ENCODE measurements at regions not wholly inside any gene's neighbourhood (a gene's known extent, or its start where the extent isn't known, plus 50 kb on each side); places are given as distances from the start of the nearest gene placed in this dataset.

DNA sequence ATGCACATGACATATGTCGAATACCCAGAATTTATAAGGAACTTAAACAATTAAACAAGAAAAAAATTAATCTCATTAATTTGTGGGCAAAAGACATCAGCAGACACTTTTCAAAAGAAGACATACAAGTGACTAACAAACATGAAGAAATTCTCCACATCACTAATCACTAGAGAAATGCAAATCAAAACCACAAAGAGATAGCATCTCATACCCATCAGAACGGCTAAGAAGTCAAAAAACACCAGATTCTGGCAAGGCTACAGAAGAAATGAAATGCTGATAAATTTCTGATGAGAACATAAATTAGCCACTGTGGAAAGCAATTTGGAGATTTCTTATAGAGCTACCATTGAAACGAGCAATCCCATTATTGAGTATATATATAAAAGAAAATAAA lies 210.6 kb upstream of the LUZP2 start:
- CTCF ChIA-PET = no interaction called here
- no peak for DNase-seq (ENCODE audit: low spot score)

DNA sequence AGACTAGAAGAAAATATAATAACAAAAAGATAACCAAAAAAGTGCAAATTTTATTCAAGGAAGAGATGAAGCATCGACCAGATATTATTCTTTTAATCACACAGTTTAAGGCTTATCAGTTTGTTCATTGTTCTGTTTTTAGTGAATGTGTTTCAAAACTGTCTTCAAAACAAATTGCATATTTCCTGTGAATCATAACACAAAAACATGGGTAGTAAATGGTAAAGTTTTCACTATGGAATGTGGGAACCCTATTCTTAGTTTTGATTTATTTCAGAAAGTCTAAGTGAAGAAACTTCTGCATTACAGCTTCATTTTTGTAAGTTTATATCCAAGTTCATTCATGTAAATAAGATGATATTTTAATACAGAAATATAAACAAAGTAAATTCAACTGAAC lies 207.6 kb upstream of the LUZP2 start:
- POLR2A ChIA-PET (ENCODE audit: low non-redundant PET) = no interaction called here
- no peak for TF ChIP-seq EZH2 (IDR thresholded peaks at IDR 0.05; ENCODE audit: borderline replicate concordance, low read depth, low read length, poor library complexity, severe bottlenecking)
- CTCF ChIA-PET = no interaction called here

More for the DNA sequence above, 210.6 kb upstream of the LUZP2 start:
- no peaks in the 10 kb centered on the region for H3K27me3 ChIP-seq (replicated peaks; ENCODE audit: insufficient read depth, low read depth, low read length, poor library complexity)
- no TSS peak for BruUV-seq (replicated peaks)
- POLR2A ChIA-PET (ENCODE audit: low non-redundant PET) = no interaction called here
- H3K36me3 ChIP-seq (ENCODE audit: insufficient read depth, low read length, poor library complexity, severe bottlenecking) = no peaks in the 10 kb centered on the region
- H3K27ac ChIP-seq (ENCODE audit: low read depth, low read length, poor library complexity, severe bottlenecking) = no peak overlapping the region
- no peak for TF ChIP-seq EZH2 (IDR thresholded peaks at IDR 0.05; ENCODE audit: borderline replicate concordance, low read depth, low read length, poor library complexity, severe bottlenecking)
- TF ChIP-seq, protein P1, sequence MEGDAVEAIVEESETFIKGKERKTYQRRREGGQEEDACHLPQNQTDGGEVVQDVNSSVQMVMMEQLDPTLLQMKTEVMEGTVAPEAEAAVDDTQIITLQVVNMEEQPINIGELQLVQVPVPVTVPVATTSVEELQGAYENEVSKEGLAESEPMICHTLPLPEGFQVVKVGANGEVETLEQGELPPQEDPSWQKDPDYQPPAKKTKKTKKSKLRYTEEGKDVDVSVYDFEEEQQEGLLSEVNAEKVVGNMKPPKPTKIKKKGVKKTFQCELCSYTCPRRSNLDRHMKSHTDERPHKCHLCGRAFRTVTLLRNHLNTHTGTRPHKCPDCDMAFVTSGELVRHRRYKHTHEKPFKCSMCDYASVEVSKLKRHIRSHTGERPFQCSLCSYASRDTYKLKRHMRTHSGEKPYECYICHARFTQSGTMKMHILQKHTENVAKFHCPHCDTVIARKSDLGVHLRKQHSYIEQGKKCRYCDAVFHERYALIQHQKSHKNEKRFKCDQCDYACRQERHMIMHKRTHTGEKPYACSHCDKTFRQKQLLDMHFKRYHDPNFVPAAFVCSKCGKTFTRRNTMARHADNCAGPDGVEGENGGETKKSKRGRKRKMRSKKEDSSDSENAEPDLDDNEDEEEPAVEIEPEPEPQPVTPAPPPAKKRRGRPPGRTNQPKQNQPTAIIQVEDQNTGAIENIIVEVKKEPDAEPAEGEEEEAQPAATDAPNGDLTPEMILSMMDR (conservative IDR thresholded peaks at IDR 0.05; ENCODE audit: low read depth, low read length) = no peak
- H3K9me3 ChIP-seq (ENCODE audit: low read depth, low read length, poor library complexity, severe bottlenecking) = no peaks in the 10 kb centered on the region
- no peaks in the 10 kb centered on the region for H3K4me1 ChIP-seq (ENCODE audit: insufficient read depth, low read length, poor library complexity, severe bottlenecking)
- H3K4me3 ChIP-seq (ENCODE audit: low read depth, low read length, poor library complexity, severe bottlenecking) = no peak overlapping the region
- intact Hi-C loops (cut with micrococcal nuclease; ENCODE audit: unreplicated experiment) = no loop called here

DNA sequence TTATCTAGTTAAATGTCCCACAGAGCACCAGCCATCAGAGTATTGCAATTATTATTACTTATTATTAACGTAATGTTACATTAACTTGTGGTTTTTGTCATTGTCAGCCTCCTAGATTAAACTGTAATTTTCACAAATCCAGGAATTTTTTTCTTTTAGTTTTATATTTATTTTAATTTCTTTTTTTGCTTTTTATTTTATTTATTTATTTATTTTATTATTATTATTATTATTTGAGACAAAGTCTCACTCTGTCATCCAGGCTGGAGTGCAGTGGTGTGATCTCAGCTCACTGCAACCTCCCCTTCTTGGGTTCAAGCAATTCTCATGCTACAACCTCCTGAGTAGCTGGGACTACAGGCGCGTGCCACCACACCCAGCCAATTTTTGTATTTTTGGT lies 202.9 kb upstream of the LUZP2 start:
- ChIA-PET CTCF (no interaction called here), POLR2A (ENCODE audit: low non-redundant PET) (no interaction called here)
- H3K36me3 ChIP-seq (ENCODE audit: insufficient read depth, low read length, poor library complexity, severe bottlenecking) = no peaks in the 10 kb centered on the region
- no peaks in the 10 kb centered on the region for H3K27me3 ChIP-seq (replicated peaks; ENCODE audit: insufficient read depth, low read depth, low read length, poor library complexity)
- H3K4me1 ChIP-seq (ENCODE audit: insufficient read depth, low read length, poor library complexity, severe bottlenecking) = peaks cover 9% of the 10 kb centered on the region
- no peaks in the 10 kb centered on the region for H3K9me3 ChIP-seq (ENCODE audit: low read depth, low read length, poor library complexity, severe bottlenecking)
- intact Hi-C loops (cut with micrococcal nuclease; ENCODE audit: unreplicated experiment) = no loop called here
- TF ChIP-seq, protein P1 (conservative IDR thresholded peaks at IDR 0.05; ENCODE audit: low read depth, low read length) = no peak
- no peak for TF ChIP-seq EZH2 (IDR thresholded peaks at IDR 0.05; ENCODE audit: borderline replicate concordance, low read depth, low read length, poor library complexity, severe bottlenecking)
- H3K27ac ChIP-seq (ENCODE audit: low read depth, low read length, poor library complexity, severe bottlenecking) = no peak overlapping the region
- no TSS peak for BruUV-seq (replicated peaks)
- no peak overlapping the region for H3K4me3 ChIP-seq (ENCODE audit: low read depth, low read length, poor library complexity, severe bottlenecking)
- no peak for DNase-seq (ENCODE audit: low spot score)

More for the DNA sequence above, 207.6 kb upstream of the LUZP2 start:
- no peak overlapping the region for H3K4me3 ChIP-seq (ENCODE audit: low read depth, low read length, poor library complexity, severe bottlenecking)
- intact Hi-C loops (cut with micrococcal nuclease; ENCODE audit: unreplicated experiment) = no loop called here
- no peaks in the 10 kb centered on the region for H3K9me3 ChIP-seq (ENCODE audit: low read depth, low read length, poor library complexity, severe bottlenecking)
- no peak overlapping the region for H3K27ac ChIP-seq (ENCODE audit: low read depth, low read length, poor library complexity, severe bottlenecking)
- no peaks in the 10 kb centered on the region for H3K27me3 ChIP-seq (replicated peaks; ENCODE audit: insufficient read depth, low read depth, low read length, poor library complexity)
- DNase-seq (ENCODE audit: low spot score) = no peak
- no TSS peak for BruUV-seq (replicated peaks)
- H3K4me1 ChIP-seq (ENCODE audit: insufficient read depth, low read length, poor library complexity, severe bottlenecking) = no peaks in the 10 kb centered on the region
- H3K36me3 ChIP-seq (ENCODE audit: insufficient read depth, low read length, poor library complexity, severe bottlenecking) = no peaks in the 10 kb centered on the region

DNA sequence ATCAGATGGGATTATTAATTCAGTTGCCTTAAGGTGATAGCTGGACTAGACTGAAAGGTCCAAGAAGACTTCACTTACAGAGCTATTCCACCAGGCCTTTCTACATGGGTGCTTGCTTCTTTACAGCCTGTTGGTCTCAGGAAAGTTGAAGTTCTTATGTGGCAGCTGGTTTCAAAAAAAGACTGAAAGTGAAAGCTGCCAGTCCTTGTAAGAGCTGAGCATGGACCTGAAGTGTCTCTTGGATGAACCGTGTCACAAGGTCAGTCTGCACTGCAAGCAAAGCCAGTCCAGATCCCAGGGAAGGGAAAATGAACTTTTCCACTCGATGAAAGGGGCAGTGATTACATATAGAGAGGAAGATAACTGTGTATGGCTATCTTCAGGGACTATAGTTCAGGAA lies 201.5 kb upstream of the LUZP2 start:
- CTCF ChIA-PET = no interaction called here
- H3K36me3 ChIP-seq (ENCODE audit: insufficient read depth, low read length, poor library complexity, severe bottlenecking) = no peaks in the 10 kb centered on the region
- no peaks in the 10 kb centered on the region for H3K9me3 ChIP-seq (ENCODE audit: low read depth, low read length, poor library complexity, severe bottlenecking)
- DNase-seq (ENCODE audit: low spot score) = no peak
- no peak overlapping the region for H3K27ac ChIP-seq (ENCODE audit: low read depth, low read length, poor library complexity, severe bottlenecking)
- POLR2A ChIA-PET (ENCODE audit: low non-redundant PET) = no interaction called here
- intact Hi-C loops (cut with micrococcal nuclease; ENCODE audit: unreplicated experiment) = no loop called here
- no peaks in the 10 kb centered on the region for H3K27me3 ChIP-seq (replicated peaks; ENCODE audit: insufficient read depth, low read depth, low read length, poor library complexity)
- peaks cover 9% of the 10 kb centered on the region for H3K4me1 ChIP-seq (ENCODE audit: insufficient read depth, low read length, poor library complexity, severe bottlenecking)
- no TSS peak for BruUV-seq (replicated peaks)
- TF ChIP-seq, protein P1 (conservative IDR thresholded peaks at IDR 0.05; ENCODE audit: low read depth, low read length) = no peak
- TF ChIP-seq EZH2 (IDR thresholded peaks at IDR 0.05; ENCODE audit: borderline replicate concordance, low read depth, low read length, poor library complexity, severe bottlenecking) = no peak
- H3K4me3 ChIP-seq (ENCODE audit: low read depth, low read length, poor library complexity, severe bottlenecking) = no peak overlapping the region
